H1 (cell line): ENCODE measurements at regions not wholly inside any gene's neighbourhood (a gene's known extent, or its start where the extent isn't known, plus 50 kb on each side); places are given as distances from the start of the nearest gene placed in this dataset.

ENCODE experiments used
- CTCF ChIA-PET: fragments of 300-600 bp; sonication (Branson Sonifier 250); formaldehyde crosslinking; loops from one replicate; lab custom pipeline; 2021; ENCODE audit not compliant: partially characterized antibody; lab: Charles Lee
- POLR2A ChIA-PET: fragments of 300-600 bp; sonication (Branson Sonifier 250); formaldehyde crosslinking; loops from one replicate; lab custom pipeline; 2021; ENCODE audit warnings: inconsistent platforms; ENCODE audit not compliant: partially characterized antibody; lab: Charles Lee
- DNase-seq, 2 experiments: peaks; one replicate each; pipeline versions ENCODE4 v3.0.0 to v3.0.0-alpha.2; 2010 to 2022; ENCODE audit warnings: low spot score in 2 of 2, low read depth in 1 of 2, mixed read lengths in 1 of 2
- FAIRE-seq: peaks from 2 replicates; lab custom pipeline; 2011; peaks lifted over from hg19 to GRCh38; lab: Jason Lieb, UNC
- H2AFZ ChIP-seq: 2 replicates; pipeline ENCODE4 v1.8.1; 2012; ENCODE audit warnings: low read length, inconsistent platforms
- H2AK5ac ChIP-seq: 2 replicates; pipeline ENCODE4 v1.6.1; 2013; ENCODE audit warnings: low read depth, low read length
- H2BK120ac ChIP-seq: replicated peaks from 2 replicates; pipeline ENCODE3; 2013; ENCODE audit warnings: low read depth, low read length, inconsistent platforms
- H2BK12ac ChIP-seq: 2 replicates; pipeline ENCODE4 v1.6.1; 2013; ENCODE audit warnings: low read depth, low read length
- H2BK15ac ChIP-seq: 2 replicates; pipeline ENCODE4 v1.6.1; 2013; ENCODE audit warnings: low read length
- H2BK20ac ChIP-seq: 2 replicates; pipeline ENCODE4 v1.6.1; 2013; ENCODE audit warnings: low read length
- H2BK5ac ChIP-seq: 2 replicates; pipeline ENCODE4 v1.6.1; 2013; ENCODE audit warnings: low read depth, low read length
- H3K14ac ChIP-seq: 2 replicates; pipeline ENCODE4 v1.6.1; 2013; ENCODE audit warnings: inconsistent platforms; ENCODE audit not compliant: insufficient read length
- H3K18ac ChIP-seq: 2 replicates; pipeline ENCODE4 v1.6.1; 2013; ENCODE audit warnings: low read length; ENCODE audit errors: extremely low read depth
- H3K23ac ChIP-seq: 2 replicates; pipeline ENCODE4 v1.6.1; 2013; ENCODE audit warnings: inconsistent platforms; ENCODE audit not compliant: insufficient read length
- H3K23me2 ChIP-seq: 2 replicates; pipeline ENCODE4 v1.6.1; 2013; ENCODE audit warnings: low read depth, low read length
- H3K27ac ChIP-seq: 2 replicates; pipeline ENCODE4 v1.6.1; 2011; ENCODE audit warnings: low read depth, low read length, inconsistent platforms
- H3K27me3 ChIP-seq, 4 experiments: replicated peaks in 1 of 4; 1 replicate in 1 of 4; 2 replicates in 3 of 4; pipeline versions ENCODE4 v1.6.1 to v1.8.1; 2011 to 2013; ENCODE audit warnings: low read length in 3 of 4, mild to moderate bottlenecking in 3 of 4, inconsistent platforms in 2 of 4, mixed read lengths in 2 of 4, moderate library complexity in 1 of 4; ENCODE audit not compliant: control insufficient read depth in 3 of 4, insufficient read depth in 3 of 4; ENCODE audit errors: extremely low read depth in 1 of 4
- H3K36me3 ChIP-seq, 4 experiments: 2 replicates each; pipeline versions ENCODE4 v1.6.1 to v1.8.1; 2011 to 2013; ENCODE audit warnings: mild to moderate bottlenecking in 4 of 4, low read length in 3 of 4, moderate library complexity in 2 of 4, control low read depth in 1 of 4, inconsistent platforms in 1 of 4; ENCODE audit not compliant: insufficient read depth in 4 of 4, control insufficient read depth in 2 of 4
- H3K4ac ChIP-seq: replicated peaks from 2 replicates; pipeline ENCODE3; 2013; ENCODE audit warnings: low read length, low read depth, mixed read lengths, inconsistent platforms; ENCODE audit not compliant: insufficient read length
- H3K4me1 ChIP-seq, 4 experiments: replicated peaks in 1 of 4; 1 replicate in 1 of 4; 2 replicates in 3 of 4; pipeline versions ENCODE4 v1.6.1 to v1.8.1; 2011 to 2013; ENCODE audit warnings: low read length in 3 of 4, inconsistent platforms in 2 of 4, mixed read lengths in 1 of 4; ENCODE audit not compliant: insufficient read depth in 4 of 4, control insufficient read depth in 3 of 4
- H3K4me2 ChIP-seq, 2 experiments: 2 replicates each; pipeline versions ENCODE4 v1.6.1 to v1.8.1; 2011 to 2013; ENCODE audit warnings: low read depth in 2 of 2, low read length in 2 of 2, control low read depth in 1 of 2, inconsistent platforms in 1 of 2, mild to moderate bottlenecking in 1 of 2; ENCODE audit not compliant: insufficient read depth in 1 of 2
- H3K4me3 ChIP-seq, 4 experiments: fragments of 200-600, 300-600 bp in 1 of 4; sonication (generic), shearing (Covaris generic), sonication (Bioruptor Twin) in 1 of 4; 2 replicates each; pipeline versions ENCODE4 v1.5.1 to v1.8.1; 2011 to 2016; ENCODE audit warnings: low read length in 4 of 4, low read depth in 3 of 4, control low read depth in 2 of 4, inconsistent platforms in 2 of 4, mild to moderate bottlenecking in 2 of 4, mixed read lengths in 1 of 4, moderate library complexity in 1 of 4; ENCODE audit not compliant: insufficient read depth in 2 of 4; ENCODE audit errors: extremely low read depth in 1 of 4
- H3K56ac ChIP-seq: replicated peaks from 2 replicates; pipeline ENCODE3; 2013; ENCODE audit warnings: low read depth, mild to moderate bottlenecking, mixed read lengths, low read length, inconsistent platforms; ENCODE audit not compliant: insufficient read length
- H3K79me1 ChIP-seq: 2 replicates; pipeline ENCODE4 v1.6.1; 2013; ENCODE audit warnings: low read depth, low read length, control low read depth
- H3K79me2 ChIP-seq, 2 experiments: 2 replicates each; pipeline versions ENCODE4 v1.6.1 to v1.8.1; 2012 to 2013; ENCODE audit warnings: low read length in 2 of 2, mild to moderate bottlenecking in 2 of 2, inconsistent platforms in 1 of 2; ENCODE audit not compliant: insufficient read depth in 2 of 2, control insufficient read depth in 1 of 2
- H3K9ac ChIP-seq, 4 experiments: replicated peaks in 1 of 4; 1 replicate in 1 of 4; 2 replicates in 3 of 4; pipeline versions ENCODE4 v1.6.1 to v1.8.1; 2011 to 2013; ENCODE audit warnings: low read depth in 3 of 4, low read length in 3 of 4, control low read depth in 2 of 4, mild to moderate bottlenecking in 2 of 4, moderate library complexity in 2 of 4, inconsistent platforms in 1 of 4; ENCODE audit errors: extremely low read depth in 1 of 4
- H3K9me3 ChIP-seq, 2 experiments: 2 replicates each; pipeline versions ENCODE4 v1.6.1 to v1.8.1; 2012 to 2013; ENCODE audit warnings: mild to moderate bottlenecking in 2 of 2, moderate library complexity in 2 of 2, control low read depth in 1 of 2, inconsistent platforms in 1 of 2, low read depth in 1 of 2, low read length in 1 of 2, mixed read lengths in 1 of 2; ENCODE audit not compliant: insufficient read depth in 2 of 2
- H4K20me1 ChIP-seq, 2 experiments: replicated peaks in 1 of 2; 2 replicates each; pipeline versions ENCODE3 to v1.8.1; 2011 to 2013; ENCODE audit warnings: inconsistent platforms in 2 of 2, low read length in 2 of 2, mild to moderate bottlenecking in 1 of 2; ENCODE audit not compliant: insufficient read depth in 2 of 2, control insufficient read depth in 1 of 2
- H4K5ac ChIP-seq: 2 replicates; pipeline ENCODE4 v1.6.1; 2013; ENCODE audit warnings: low read length, low read depth, mixed read lengths, inconsistent platforms; ENCODE audit not compliant: insufficient read length
- H4K8ac ChIP-seq: 2 replicates; pipeline ENCODE4 v1.8.0; 2013; ENCODE audit warnings: mild to moderate bottlenecking, moderate library complexity, low read length, inconsistent platforms; ENCODE audit not compliant: insufficient read depth; ENCODE audit errors: extremely low read depth
- H4K91ac ChIP-seq: replicated peaks from 2 replicates; pipeline ENCODE3; 2013; ENCODE audit warnings: low read length, mixed read lengths, inconsistent platforms; ENCODE audit not compliant: insufficient read length
- EP300 ChIP-seq, 2 experiments: IDR thresholded peaks; 1 replicate in 1 of 2; 2 replicates in 1 of 2; pipeline ENCODE4 v1.6.1; 2011 to 2012; ENCODE audit warnings: low read depth in 2 of 2, low read length in 2 of 2, mild to moderate bottlenecking in 2 of 2, borderline replicate concordance in 1 of 2, inconsistent platforms in 1 of 2, moderate library complexity in 1 of 2
- GABPA ChIP-seq: IDR thresholded peaks from 2 replicates; pipeline ENCODE4 v1.6.1; 2011; ENCODE audit warnings: mild to moderate bottlenecking, low read length, moderate library complexity, borderline replicate concordance; ENCODE audit not compliant: insufficient read depth
- JUND ChIP-seq: IDR thresholded peaks from 2 replicates; pipeline ENCODE4 v1.6.1; 2011; ENCODE audit warnings: mild to moderate bottlenecking, improper control_type of control experiment, low read length
- SIN3A ChIP-seq, 2 experiments: IDR thresholded peaks in 1 of 2; conservative IDR thresholded peaks in 1 of 2; 2 replicates each; pipeline ENCODE4 v1.6.1; 2011 to 2012; ENCODE audit warnings: low read length in 2 of 2, improper control_type of control experiment in 1 of 2, low read depth in 1 of 2, mild to moderate bottlenecking in 1 of 2
- SP1 ChIP-seq: IDR thresholded peaks from 2 replicates; pipeline ENCODE4 v1.6.1; 2011; ENCODE audit warnings: low read depth, low read length
- SP2 ChIP-seq: IDR thresholded peaks from 2 replicates; pipeline ENCODE4 v1.6.1; 2012; ENCODE audit warnings: mild to moderate bottlenecking, low read length, inconsistent platforms
- SP4 ChIP-seq: IDR thresholded peaks from 2 replicates; pipeline ENCODE4 v1.6.1; 2012; ENCODE audit warnings: low read length, inconsistent platforms
- TAF1 ChIP-seq: IDR thresholded peaks from 2 replicates; pipeline ENCODE4 v1.6.1; 2011; ENCODE audit warnings: mild to moderate bottlenecking, low read depth, low read length
- TBP ChIP-seq: IDR thresholded peaks from 2 replicates; pipeline ENCODE4 v1.6.1; 2011; ENCODE audit warnings: low read depth, low read length, improper control_type of control experiment
- ZNF274 ChIP-seq: IDR thresholded peaks from 2 replicates; pipeline ENCODE4 v1.7.0; 2012; ENCODE audit warnings: low read length, borderline replicate concordance; ENCODE audit errors: extremely low read depth
- WGBS, 2 experiments: shearing (Covaris generic) in 1 of 2; methylation state at CpG; one replicate each; pipeline versions ENCODE4 v1.1.6 to v1.1.7; 2013 to 2015; ENCODE audit warnings: low lambda C conversion rate in 2 of 2, mixed read lengths in 2 of 2, inconsistent platforms in 1 of 2, low coverage in 1 of 2, missing lambda C conversion rate in 1 of 2; ENCODE audit not compliant: insufficient replicate concordance in 2 of 2, insufficient coverage in 1 of 2, insufficient read length in 1 of 2; ENCODE audit errors: extremely low coverage in 1 of 2, missing lambda C conversion rate in 1 of 2; 5-methylcytosine and 5-hydroxymethylcytosine counted together
- TF ChIP-seq, protein P1 (sequence below), 3 experiments: IDR thresholded peaks; 1 replicate in 2 of 3; 2 replicates in 1 of 3; pipeline versions ENCODE4 v1.5.1 to v1.6.1; 2011; ENCODE audit warnings: low read length in 3 of 3, mild to moderate bottlenecking in 3 of 3, inconsistent platforms in 2 of 3, low read depth in 1 of 3, moderate library complexity in 1 of 3; ENCODE audit not compliant: insufficient read depth in 1 of 3; ENCODE audit errors: control extremely low read depth in 1 of 3
- TF ChIP-seq, protein P2 (sequence below): IDR thresholded peaks from 2 replicates; pipeline ENCODE4 v1.6.1; 2011; ENCODE audit warnings: low read depth, mild to moderate bottlenecking, low read length; ENCODE audit not compliant: insufficient read depth

DNA sequence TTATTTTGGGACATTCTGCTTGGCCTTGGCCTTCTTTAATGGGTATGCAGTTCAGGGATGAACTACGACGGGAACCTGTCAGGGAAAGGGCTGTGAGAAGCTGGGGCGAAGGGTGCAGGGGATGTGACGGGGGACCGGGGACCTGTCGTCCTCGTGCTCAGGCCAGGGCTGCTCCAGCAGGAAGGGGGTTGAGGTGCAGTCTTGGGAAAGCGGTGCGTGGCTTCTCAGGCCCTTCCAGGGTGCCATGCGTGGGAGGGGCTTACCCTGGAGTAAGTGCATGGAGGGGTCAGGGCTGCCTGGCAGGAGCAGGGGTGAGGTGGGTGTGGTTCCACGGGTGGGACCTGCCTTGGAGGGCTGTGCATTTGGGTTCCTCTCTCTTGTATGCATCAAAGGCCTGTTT lies 100.8 kb downstream of the TEX29 start:
- Histone ChIP-seq H2BK5ac (no peak overlapping the region), H3K9me3 (no peaks in the 10 kb centered on the region), H3K9ac (no peak overlapping the region), H3K4me1 (no peaks in the 10 kb centered on the region), H2BK20ac (no peak overlapping the region), H3K4ac (no peak overlapping the region), H3K56ac (no peak overlapping the region), H2BK120ac (no peak overlapping the region), H3K79me1 (no peaks in the 10 kb centered on the region), H3K14ac (no peak overlapping the region), H3K4me3 (no peak overlapping the region), H2AK5ac (no peak overlapping the region), H3K27ac (no peak overlapping the region), H3K18ac (no peak overlapping the region), H3K36me3 (no peaks in the 10 kb centered on the region), H4K5ac (no peak overlapping the region), H3K27me3 (no peaks in the 10 kb centered on the region; a peak in 1 of 7 replicates), H3K23ac (no peak overlapping the region), H3K79me2 (no peaks in the 10 kb centered on the region), H2BK15ac (no peak overlapping the region), H4K91ac (no peak overlapping the region), H4K20me1 (no peaks in the 10 kb centered on the region), H2BK12ac (no peak overlapping the region), H3K23me2 (no peaks in the 10 kb centered on the region), H4K8ac (no peak overlapping the region), H2AFZ (no peak overlapping the region), H3K4me2 (no peak overlapping the region)
- CTCF ChIA-PET: interaction anchor here (1.1 to 1.8 kb wide), 3 partner anchors 8 to 19 kb away, joined by 4 to 12 read pairs (median 5); no protein-coding TSS in a partner anchor
- POLR2A ChIA-PET: no interaction called here
- no peak for FAIRE-seq
- no peak for DNase-seq
- 85% methylated on average over 11 of the region's 11 CpGs; no CpG with 5 or more reads in 1 of the 2 experiments for WGBS, 2 experiments
- TF ChIP-seq GABPA (no peak), SP1 (no peak), SP2 (no peak), EP300 (IDR thresholded peaks at IDR 0.05; ENCODE audit: borderline replicate concordance in 1 of 2, low read depth in 2 of 2, low read length in 2 of 2) (no peak), JUND (no peak), TAF1 (no peak), SP4 (no peak), ZNF274 (no peak), SIN3A (conservative IDR thresholded peaks at IDR 0.05 in 1 of 2, IDR thresholded peaks at IDR 0.05 in 1 of 2; ENCODE audit: low read depth in 1 of 2, low read length in 2 of 2) (no peak), TBP (no peak)
- TF ChIP-seq, protein P1, sequence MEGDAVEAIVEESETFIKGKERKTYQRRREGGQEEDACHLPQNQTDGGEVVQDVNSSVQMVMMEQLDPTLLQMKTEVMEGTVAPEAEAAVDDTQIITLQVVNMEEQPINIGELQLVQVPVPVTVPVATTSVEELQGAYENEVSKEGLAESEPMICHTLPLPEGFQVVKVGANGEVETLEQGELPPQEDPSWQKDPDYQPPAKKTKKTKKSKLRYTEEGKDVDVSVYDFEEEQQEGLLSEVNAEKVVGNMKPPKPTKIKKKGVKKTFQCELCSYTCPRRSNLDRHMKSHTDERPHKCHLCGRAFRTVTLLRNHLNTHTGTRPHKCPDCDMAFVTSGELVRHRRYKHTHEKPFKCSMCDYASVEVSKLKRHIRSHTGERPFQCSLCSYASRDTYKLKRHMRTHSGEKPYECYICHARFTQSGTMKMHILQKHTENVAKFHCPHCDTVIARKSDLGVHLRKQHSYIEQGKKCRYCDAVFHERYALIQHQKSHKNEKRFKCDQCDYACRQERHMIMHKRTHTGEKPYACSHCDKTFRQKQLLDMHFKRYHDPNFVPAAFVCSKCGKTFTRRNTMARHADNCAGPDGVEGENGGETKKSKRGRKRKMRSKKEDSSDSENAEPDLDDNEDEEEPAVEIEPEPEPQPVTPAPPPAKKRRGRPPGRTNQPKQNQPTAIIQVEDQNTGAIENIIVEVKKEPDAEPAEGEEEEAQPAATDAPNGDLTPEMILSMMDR (IDR thresholded peaks at IDR 0.05; ENCODE audit: control extremely low read depth in 1 of 3, insufficient read depth in 1 of 3, low read depth in 1 of 3, low read length in 3 of 3): no peak
- TF ChIP-seq, protein P2, sequence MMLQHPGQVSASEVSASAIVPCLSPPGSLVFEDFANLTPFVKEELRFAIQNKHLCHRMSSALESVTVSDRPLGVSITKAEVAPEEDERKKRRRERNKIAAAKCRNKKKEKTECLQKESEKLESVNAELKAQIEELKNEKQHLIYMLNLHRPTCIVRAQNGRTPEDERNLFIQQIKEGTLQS: no peak
